Epidermal melanocyte (primary cell): ENCODE measurements at regions not wholly inside any gene's neighbourhood (a gene's known extent, or its start where the extent isn't known, plus 50 kb on each side); places are given as distances from the start of the nearest gene placed in this dataset.

Experiments
- DNase-seq: peaks from one replicate; pipeline ENCODE4 v3.0.0; 2011; ENCODE audit warnings: low spot score; ENCODE audit not compliant: insufficient read length

DNA sequence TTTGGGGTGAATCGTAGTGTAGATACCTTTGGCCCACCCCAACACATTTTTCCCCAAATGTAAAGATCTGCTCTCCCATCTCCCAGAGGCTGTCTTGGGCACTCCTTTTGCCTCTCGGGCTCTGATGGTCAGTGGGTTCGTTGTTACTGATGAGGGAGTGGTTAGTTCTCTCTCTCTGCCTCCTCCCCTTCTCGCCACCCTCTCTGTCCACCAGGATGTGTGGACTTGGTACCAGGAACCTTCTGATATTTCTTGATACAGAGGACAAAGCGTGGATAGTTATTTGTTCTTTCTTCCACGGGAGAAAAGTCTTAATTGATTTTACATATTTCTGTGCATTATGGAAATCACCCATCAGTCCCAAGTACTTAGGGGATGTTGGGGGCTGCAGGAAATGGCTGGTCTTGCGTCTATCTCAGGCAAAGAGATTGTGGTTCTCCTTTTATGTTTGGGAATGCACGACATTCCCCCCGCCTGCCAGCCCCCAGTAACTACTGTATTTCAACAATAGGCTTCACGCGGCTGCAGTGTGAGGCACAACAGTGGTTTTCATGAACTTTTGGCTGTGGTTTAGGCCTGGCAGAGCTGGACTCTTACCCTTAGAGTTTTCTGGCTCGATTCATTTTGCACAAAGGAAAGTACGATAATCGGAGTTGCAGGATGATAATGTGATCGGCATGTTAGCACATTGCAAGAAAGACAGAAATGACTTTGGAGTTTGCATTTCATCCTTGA, 79.0 kb upstream of the ZNF536 start:
- DNase-seq = no peak

GRCh38 chr19:30297969-30298368, 74.2 kb upstream of the ZNF536 start:
- DNase-seq = no peak

- DNase-seq = no peak
Observed at GRCh38 chr19:30303131-30303654, 69.0 kb upstream of the ZNF536 start.

GRCh38 chr19:30304540-30304939, 67.6 kb upstream of the ZNF536 start:
- DNase-seq = no peak

DNA sequence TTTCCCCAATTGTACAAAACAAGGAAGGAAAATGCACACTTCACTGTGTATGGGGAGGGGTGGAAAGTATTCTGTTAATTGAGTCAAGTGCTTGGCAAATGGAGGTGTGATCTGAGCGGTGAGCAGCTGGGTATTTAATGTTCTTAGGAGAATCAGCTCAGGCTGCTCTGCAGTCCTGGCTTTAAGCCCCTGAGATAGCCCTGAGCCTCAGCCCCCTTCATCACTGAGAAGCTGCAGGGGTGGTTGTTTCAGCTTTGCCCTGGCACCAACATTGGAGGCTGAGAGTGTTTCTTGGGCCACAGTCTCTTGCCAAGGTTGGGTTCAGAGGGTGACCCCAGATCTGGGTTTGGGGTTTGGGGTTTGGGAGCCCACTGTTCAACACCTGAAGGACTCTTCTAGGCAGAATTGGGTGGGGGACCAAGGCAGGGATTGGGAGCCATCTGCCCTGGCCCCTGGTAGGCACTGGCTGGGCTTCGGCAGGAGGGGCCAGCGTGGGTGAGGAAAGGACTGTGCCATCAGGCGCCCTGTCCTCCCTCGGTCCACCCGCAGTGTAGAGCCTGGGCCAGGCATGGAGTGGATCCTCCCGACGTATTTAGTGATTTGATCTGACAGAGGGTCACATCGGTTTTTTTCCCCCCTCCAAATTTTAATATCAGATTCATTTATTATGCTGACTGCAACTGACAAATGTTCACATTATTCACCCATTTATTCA, 66.7 kb upstream of the ZNF536 start:
- no peak for DNase-seq

- no peak for DNase-seq
Observed at GRCh38 chr19:30307191-30307974, 64.8 kb upstream of the ZNF536 start.

- no peak for DNase-seq
Observed at GRCh38 chr19:30309176-30309575, 63.0 kb upstream of the ZNF536 start.

GRCh38 chr19:30309905-30310601, 62.1 kb upstream of the ZNF536 start:
- DNase-seq = no peak

- no peak for DNase-seq
Observed at GRCh38 chr19:30310602-30311263, 61.5 kb upstream of the ZNF536 start.

GRCh38 chr19:30311911-30312310, 60.3 kb upstream of the ZNF536 start:
- no peak for DNase-seq

GRCh38 chr19:30312582-30313352, 59.4 kb upstream of the ZNF536 start:
- no peak for DNase-seq

GRCh38 chr19:30313353-30313750, 58.8 kb upstream of the ZNF536 start:
- DNase-seq = no peak

DNA sequence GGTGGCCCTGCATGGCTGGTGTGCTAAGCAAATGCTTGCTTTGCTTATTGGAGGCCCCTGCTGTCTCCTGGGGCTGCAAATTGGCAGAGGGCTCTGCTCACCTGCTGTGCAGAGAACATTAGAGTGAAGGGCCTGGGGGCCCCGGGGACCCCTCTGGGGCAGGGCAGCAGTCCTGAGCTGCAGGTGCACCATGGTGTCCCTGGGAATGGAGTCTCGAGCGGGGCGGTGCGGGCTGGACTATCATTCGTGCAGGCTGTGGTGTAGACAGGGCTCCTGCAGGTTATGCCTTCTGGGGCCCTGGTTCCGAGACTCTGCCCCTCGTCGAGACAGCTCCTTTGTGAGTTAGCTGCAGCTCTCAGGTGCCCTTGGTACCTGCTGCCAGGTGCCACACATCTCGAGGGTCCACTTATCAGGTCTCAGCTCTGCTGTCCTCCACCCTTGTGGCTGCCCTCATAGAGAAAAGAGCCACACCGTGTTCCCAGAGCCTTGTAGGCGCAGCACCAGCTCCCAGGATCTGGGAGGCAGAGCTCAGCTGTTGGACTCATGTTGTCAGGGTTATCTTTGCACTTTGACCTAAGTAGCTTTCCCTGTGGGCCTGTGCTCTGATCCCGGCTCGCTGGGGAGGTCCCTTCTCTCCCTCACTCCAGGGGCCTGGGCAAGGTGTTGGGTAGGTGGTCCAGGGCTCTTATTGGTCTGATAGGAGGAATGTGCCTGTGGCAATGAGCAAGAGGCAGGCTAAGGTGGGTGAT, 58.0 kb upstream of the ZNF536 start:
- DNase-seq = no peak

DNA sequence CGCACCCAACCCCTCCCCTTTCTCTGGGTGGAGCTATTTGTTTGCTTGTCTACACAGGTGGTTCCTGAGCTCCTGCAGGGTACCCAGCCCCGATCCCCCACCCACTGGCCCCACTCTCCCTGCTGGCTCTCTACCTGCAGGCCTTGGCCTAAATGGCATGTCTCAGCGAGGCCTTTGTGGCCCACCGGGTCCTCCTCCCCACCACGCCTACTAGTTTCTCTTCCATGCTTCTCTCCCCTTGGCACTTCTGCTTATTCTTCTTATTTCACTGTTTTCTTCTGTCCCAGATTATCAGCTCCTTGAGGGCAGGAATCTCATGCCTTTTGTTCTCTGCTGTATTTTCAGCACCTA, 57.4 kb upstream of the ZNF536 start:
- DNase-seq = no peak

DNA sequence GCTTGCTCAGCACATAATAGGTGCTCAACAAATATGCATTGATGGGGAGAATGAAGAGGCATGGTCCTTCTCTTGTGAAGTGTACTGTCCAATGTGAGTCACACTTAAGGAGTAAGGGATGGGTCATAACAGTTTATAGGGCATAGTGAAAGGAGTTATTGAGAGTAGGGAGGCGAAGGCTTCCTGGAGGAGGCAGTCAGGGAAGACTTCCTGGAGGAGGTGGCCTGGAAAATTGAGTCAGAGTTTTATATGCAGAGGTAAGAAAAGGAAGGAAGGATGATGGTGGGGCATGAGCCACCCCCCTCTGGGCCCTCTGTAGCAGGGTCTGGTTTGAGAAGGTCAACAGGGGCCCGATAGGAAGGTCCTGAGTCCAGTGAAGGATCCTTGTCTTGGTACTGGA, 57.0 kb upstream of the ZNF536 start:
- DNase-seq = no peak

DNA sequence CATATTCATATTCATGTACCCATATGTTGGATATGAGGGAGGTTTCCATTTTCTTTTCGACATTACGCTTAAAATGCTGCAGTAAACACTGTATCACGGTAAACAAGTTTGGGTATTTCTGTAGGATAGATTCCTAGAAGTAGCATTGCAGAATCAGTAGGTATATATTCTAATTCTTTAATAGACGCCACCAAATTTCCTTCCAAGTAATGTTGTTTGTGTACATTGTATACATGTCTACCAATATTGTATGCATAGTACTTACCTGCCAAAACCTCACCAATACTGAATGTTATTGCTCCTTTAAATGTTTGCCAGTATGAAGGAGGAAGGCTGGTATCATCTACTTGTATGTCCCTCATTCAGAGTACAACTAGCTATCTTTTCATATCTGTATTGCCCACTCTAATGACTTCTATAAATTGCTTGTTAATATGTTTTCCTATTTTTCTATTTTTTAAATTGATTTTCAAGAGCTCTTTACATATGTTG, 56.1 kb upstream of the ZNF536 start:
- no peak for DNase-seq

GRCh38 chr19:30316560-30317106, 55.6 kb upstream of the ZNF536 start:
- DNase-seq = no peak

DNA sequence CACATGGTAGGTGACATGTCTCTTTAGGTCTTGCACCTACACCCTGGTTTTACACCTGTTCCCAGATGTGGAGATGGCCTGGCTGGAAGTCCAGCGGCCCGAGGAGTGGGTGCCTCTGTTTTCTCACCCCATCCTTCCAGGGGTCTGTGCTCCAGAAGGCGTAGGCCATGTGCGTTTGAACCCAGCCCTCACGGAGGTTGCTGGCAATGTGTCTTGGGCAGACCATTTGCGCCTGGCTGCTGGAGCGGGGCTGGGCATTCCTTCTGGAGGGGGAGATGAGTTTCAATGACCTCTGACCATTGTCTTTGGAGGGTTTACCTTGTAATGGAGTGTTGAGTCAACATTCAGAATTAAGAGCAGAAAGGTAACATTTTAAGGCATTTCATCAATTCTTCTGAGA, 54.8 kb upstream of the ZNF536 start:
- DNase-seq = no peak

- no peak for DNase-seq
Observed at GRCh38 chr19:30318261-30318660, 53.9 kb upstream of the ZNF536 start.
